ENCODE measurements at regions not wholly inside any gene's neighbourhood (a gene's known extent, or its start where the extent isn't known, plus 50 kb on each side); places are given as distances from the start of the nearest gene placed in this dataset.

GRCh38 chr12:59839514-59839913 lies 243.7 kb downstream of the SLC16A7 start:
- DNase-seq = no peak

DNA sequence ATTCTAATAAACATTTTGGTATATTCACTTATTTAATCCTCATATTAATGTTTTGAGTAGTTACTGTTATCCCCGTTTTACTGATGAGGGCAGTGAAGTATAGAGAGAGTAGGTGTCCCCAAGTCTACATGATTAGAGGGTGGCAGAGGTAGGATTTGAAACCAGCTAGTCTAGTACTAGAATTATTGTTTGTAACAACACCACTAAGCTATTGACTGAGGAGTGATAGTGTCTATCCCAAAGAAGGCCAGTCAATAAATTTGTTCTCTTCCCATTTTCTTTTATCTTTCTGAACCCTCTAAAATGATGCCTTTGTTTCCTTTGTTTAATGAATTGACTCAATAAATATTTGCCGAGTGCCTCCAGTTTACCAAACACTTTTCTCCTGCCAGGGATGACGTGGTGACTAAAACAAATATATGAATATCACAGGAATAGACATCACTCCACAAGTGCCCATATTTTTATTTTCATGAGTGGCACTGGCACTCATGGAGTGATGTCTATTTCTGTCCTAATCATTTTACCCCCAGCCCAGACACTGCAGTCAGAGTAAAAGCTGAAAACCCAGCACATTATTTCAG lies 247.5 kb downstream of the SLC16A7 start:
- DNase-seq = no peak

GRCh38 chr12:59844750-59845149 lies 248.9 kb downstream of the SLC16A7 start:
- DNase-seq = no peak

- DNase-seq = no peak
Observed at GRCh38 chr12:59845293-59845692, 249.5 kb downstream of the SLC16A7 start.

DNA sequence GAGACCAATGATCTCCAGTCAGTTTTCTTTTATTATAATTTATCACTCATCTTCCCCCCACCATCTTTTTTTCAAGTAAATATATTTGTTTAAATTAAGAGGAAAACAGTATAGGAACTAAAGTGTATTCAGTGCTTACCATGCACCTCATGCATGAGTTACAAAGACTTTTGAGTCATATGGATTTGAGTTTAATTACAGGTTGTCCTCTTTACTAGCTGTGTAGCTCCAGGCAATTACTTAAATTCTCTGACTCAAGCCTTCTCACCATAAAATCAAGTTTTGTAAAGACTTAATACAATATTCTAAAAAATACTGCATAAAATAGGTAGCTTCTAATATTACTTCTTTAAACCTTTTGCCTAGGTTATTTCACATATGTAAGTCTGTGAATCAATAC lies 251.3 kb downstream of the SLC16A7 start:
- DNase-seq = no peak

- peak; percentile 40 for DNase-seq
Observed at GRCh38 chr12:59850268-59850667, 254.4 kb downstream of the SLC16A7 start.

DNA sequence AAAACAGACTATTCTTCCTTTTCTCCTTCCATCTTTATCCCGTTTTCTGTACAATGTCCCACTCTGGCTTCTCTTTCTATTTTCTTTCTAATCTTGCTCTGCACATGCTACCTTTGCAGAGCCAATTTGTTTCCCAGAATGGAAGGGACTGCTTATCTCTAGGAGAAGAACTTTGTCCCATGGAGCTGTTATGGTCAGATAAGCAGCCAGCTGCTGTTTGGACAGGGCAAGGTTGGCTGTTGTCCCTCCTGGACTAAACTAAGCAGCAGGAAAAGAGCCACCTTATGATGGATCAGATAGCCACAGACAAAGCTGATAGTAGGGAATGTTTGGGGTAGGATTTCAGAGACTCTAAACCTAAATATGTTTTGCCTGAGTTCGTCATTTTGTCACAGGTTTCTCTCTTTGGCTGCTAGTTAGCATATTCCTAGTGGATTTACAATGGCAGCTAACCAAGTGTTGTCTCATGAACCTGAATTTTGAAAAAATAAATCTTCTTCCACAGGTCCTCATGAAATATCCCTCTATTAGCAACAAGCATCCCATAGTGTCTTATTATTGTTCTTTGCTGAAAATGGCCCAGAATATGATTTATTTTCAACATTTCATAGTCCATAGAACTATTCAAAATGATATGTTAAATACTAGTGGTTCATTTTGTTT lies 262.8 kb downstream of the SLC16A7 start:
- DNase-seq = no peak

- DNase-seq = no peak
Observed at GRCh38 chr12:59859171-59859510, 263.3 kb downstream of the SLC16A7 start.

- DNase-seq = peak; percentile 43
Observed at GRCh38 chr12:59861635-59862034, 265.8 kb downstream of the SLC16A7 start.

DNA sequence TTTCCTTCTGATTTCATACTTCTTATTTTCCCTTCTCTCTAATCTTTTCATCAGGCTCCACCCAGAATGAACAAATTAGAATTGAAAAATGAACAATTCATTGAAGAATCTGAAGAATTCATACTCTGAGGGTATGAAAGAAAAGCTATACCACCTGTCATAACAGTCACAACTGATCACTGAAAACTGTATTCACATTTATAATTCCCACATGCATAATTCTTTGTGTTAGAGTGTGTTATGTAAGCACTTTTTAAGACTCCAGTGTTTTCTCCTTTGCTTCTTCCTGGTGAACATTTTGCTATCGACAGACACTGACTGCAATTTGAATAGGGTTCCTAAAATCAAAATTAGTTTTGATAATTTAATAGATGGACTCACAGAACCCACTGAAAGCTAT lies 271.2 kb downstream of the SLC16A7 start:
- DNase-seq = no peak

DNA sequence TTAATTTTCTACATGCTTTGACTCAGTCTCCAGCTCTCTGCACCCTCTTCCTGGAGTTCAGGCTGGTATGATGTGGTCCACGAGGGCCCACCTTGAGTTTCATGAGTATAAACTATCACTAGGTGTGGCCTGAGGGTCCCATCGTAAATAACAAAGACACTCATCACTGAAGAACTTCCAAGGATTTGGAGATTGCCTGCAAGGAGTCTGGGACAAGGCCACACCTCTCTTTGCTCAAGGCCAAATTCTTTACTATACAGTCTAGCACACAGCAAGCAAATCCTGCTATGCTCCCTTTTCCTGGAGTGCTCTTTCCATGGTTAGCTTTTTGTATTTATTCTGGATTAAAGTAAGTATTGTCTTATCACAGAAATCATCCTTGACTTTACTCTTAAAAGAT lies 271.9 kb downstream of the SLC16A7 start:
- no peak for DNase-seq

GRCh38 chr12:59871779-59872178 lies 275.9 kb downstream of the SLC16A7 start:
- DNase-seq = no peak

DNA sequence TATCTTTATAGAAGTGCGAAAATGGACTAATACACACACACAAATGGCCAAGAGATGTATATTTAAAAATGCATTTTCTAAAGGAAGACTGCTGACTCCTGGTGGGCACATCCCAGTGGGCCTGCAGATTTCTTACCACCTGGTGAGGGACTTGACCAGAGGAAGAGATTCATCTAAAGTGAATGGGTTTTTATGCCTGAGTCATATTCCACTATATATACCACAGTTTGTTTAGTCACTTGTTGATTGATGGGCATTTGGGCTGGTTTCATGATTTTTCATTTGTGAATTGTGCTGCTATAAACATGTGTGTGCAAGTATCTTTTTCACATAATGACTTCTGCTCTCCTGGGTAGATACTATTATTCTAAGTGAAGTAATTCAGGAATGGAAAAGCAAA lies 277.3 kb downstream of the SLC16A7 start:
- no peak for DNase-seq

DNA sequence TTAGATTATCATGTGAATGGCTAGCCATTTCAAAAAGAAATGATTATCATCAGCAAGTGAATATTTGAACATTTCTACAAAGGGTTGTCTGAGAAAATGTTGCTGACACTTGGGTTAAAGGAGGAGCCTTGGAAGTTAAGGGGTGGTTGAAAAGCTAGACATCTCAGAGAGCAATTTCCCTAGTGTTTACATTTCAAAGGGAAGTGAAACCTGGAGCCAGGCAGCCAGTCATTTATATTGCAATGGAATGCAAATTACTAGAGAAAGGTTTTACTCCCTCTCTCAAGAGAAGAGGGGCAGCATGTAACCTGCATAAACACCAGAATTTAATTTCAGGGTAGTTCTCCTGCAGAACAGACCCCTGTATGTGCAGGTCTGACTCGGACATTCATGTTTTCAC lies 279.0 kb downstream of the SLC16A7 start:
- DNase-seq = no peak

DNA sequence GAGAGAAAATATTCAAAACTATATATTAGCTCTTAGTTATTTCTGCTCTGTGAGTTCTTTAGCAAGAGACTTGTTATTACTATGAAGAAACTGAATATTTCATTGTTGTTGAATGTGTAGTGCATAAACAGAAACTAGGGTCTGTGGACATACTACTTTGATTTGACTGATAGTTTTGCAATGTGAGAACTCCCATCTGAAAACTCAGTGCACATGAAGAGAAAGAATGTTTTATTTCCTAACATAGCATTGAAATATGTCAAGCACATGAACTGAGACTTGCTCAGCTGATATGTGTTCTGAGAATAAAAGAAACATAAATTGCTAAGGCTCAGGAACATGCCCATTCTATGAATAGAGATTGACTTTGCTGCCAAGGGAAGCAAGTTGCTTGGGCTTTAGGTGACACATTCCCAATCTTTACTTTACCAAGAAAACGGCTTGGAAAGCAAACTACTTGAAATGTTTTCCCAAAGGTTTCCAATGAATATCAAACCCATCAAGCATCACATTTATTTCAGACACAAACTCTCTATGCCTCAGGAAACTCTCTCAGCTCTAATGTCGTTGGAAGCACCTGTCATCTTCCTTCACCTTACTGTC lies 290.4 kb downstream of the SLC16A7 start:
- DNase-seq = no peak

DNA sequence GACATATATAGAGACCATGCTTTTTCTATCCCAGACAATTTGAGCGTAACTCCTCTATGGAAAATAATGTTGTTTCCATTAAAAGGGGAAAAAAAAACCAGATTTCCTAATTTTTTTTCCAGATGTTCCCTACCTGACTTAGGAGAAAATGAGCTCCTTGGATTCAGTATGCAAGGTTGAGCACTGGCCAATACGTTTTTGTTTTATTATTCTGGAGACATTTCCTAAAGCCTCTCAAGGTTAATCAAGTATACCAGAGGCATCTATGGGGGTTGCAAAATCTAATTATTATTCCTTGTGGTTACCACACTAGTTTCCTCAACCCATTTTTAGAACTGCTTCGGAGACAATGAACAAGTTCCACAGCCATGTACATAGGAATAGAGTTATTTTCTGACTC lies 291.3 kb downstream of the SLC16A7 start:
- no peak for DNase-seq

- no peak for DNase-seq
Observed at GRCh38 chr12:59890896-59891579, 295.2 kb downstream of the SLC16A7 start.

DNA sequence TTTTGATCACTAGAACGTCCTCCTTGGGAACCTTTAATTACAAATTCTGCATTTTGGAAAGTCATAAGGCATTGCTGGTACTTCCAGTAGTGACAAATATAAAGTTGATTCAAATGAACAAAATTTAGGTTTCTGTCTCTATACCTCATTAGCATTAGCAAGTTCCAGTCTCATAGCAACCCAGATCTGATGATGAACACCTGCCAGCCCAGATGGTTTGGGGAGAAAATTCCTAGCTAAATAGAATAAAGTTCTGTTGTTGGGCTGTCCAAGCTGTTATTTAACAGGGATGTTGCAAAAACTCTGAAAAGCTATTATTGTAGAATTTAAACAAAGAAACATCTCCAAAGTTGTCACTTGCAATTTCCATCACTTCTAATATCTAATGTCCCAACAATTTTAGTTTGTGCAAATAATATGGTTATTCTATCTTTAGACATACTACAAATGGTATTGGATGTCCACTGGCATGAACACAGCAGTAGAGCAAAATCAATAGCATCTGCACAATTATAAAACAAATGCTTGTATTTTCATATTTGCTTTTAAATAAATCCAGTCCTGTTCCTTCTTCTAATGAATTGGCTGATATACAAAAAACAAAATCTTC lies 299.4 kb downstream of the SLC16A7 start:
- peak; percentile 16 for DNase-seq

GRCh38 chr12:59904874-59905521 lies 309.2 kb downstream of the SLC16A7 start:
- no peak for DNase-seq

DNA sequence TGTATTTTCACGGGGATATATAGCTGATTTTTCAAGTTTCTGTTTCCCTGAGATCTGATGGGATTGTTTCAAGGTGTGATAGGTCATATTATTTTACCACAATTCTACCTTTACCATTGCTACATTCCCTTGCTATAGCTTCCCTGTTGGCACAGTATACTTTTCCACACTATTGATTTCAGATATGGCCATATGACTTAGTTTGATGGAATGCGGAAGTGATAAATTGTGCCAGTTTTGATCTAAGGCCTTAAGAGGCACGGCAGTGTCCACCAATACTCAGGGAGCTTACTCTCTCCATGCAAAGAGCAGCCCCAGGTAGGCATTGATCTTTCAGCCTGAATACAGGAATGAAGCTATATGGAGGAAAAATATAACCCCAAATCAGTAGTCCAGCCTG lies 315.7 kb downstream of the SLC16A7 start:
- no peak for DNase-seq

DNA sequence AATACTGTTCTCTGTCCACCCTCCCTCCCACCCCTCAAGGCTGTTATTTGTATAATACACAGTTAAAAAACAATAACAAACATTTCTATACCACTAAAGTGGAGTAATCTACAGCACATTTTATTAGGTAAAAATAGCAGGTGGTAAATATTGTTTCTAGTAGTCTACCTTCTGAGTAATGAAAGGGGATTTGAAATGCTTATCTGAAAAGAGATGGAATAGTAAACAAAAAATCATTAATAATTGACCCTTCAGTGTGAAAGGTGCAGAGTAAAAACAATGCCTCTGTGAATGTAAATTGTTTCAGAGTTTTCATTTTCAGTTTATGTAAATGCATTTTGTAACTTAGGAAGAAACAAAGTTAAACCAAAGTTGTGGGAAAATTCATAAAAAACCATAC lies 321.2 kb downstream of the SLC16A7 start:
- no peak for DNase-seq

- DNase-seq = no peak
Observed at GRCh38 chr12:59927032-59927431, 331.2 kb downstream of the SLC16A7 start.

GRCh38 chr12:59928416-59928815 lies 332.6 kb downstream of the SLC16A7 start:
- no peak for DNase-seq
